Stimulated activated CD4-positive, alpha-beta T cell treated with anti-CD3 and anti-CD28 coated beads, TNF-alpha, amount 100 ng/mL, for 24 hours (primary cell): ENCODE measurements at regions not wholly inside any gene's neighbourhood (a gene's known extent, or its start where the extent isn't known, plus 50 kb on each side); places are given as distances from the start of the nearest gene placed in this dataset.

Experiments
- DNase-seq, 3 experiments: peaks; one replicate each; pipeline ENCODE4 v3.0.0-alpha.2; 2020; ENCODE audit warnings: low read depth in 3 of 3

- no peak for DNase-seq
These were observed 466.3 kb downstream of the GALC start for GRCh38 chr14:87526731-87527130.

GRCh38 chr14:87524011-87524410 lies 469.0 kb downstream of the GALC start:
- DNase-seq: no peak

DNA sequence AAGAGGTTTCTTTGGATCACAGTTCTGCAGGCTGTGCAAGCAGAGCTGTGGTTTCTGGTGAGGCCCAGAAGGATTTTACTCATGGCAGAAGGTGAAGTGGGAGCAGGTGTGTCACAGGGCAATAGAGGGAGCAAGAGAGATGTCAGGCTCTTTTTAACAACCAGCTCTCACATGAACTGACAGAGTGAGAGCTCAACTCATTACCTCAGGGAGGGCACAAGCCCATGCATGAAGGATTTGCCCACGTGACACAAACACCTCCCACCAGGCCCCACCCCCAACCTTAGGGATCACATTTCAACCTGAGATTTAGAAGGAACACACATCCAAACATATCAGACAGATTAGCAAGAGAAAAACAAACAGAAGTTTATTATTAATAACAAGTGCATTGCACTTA lies 470.4 kb downstream of the GALC start:
- no peak for DNase-seq

- DNase-seq: no peak
These were observed 484.6 kb downstream of the GALC start for GRCh38 chr14:87508333-87508732.

DNA sequence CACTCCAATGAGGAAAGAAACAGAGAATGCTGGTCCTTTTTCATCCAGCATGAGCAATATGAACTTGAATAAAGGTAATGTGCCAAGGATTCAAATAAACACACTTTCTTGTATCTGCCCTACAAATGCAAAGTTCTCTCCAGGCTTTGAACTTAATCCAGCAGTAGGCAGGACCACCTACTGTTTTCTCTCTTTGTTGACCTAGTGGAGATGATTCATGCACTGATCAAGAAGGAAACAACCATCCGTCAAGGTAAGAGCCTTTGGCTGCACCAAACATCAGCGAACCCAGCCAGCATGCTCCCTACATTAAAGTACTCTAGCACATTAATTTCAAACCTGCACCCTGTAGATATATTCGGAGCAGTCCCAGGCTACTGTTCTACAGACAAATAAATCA lies 489.3 kb downstream of the GALC start:
- DNase-seq: no peak

GRCh38 chr14:87497301-87497700 lies 495.7 kb downstream of the GALC start:
- no peak for DNase-seq

DNA sequence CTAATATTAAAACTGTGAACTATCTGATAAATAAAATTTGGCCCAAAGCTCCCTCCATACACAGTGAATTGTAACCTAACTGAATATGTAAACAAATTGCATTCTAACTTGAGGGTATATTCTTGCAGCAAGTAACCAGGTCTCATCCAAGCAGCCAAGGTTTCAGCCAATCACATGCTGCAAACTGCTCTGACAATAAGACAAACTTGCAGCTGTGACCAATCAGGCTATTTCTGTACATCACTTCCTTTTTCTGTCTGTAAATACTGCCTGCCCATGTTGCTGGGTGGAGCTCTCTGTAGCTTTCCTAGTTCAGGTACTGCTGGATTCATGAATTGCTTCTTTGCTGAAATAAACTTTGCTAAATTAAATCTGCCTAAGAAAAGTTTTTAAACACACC lies 499.0 kb downstream of the GALC start:
- DNase-seq: no peak

DNA sequence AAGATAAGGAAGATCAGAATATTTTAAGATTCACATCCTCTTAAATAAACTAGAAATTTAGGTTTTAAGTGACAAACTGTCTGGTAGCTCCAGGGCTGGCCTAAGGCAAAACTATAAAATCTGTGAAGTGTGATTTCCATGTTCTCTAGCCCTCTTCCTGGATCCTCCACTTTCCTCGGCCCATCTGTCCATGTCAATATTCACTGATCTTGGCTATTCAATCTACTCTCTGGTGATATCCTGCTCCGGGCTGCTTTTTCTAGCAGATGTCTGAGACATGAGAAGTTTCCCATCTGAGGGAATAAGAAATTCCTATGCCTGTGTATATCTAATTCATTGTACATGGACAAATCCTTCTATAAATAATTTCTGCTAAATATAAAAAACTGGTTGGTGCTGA lies 500.4 kb downstream of the GALC start:
- no peak for DNase-seq

GRCh38 chr14:87491816-87492215 lies 501.2 kb downstream of the GALC start:
- no peak for DNase-seq

DNA sequence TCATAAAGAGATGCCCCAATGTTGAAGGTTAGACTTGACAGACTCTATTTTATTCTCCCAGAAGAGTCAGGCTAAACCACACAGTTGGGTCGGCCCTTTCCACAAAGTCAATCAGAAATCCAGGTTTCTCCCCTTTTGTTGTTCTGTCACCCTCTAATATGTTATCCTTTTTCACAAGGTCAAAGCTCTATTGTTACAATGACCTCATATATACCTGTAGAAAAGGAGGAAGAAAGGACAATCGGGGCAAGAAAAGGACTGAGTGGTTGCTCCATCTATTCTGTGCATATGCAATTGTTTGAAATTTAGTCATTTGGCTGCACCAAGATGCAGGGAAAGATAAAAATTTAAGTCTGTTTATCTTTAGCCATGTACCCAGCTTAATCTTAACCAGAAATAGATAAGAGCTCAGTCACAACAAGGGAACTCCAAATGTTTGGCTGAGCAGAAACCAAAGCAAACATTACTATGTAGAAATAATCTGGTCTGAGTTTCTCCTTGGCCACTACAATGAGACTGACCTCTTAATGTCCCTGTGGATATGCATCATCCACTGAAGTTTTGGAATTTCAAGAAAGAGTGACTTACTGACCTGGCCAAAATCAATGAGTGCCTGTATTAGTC lies 503.7 kb downstream of the GALC start:
- no peak for DNase-seq

- no peak for DNase-seq
These were observed 509.4 kb downstream of the GALC start for GRCh38 chr14:87483271-87484260.

DNA sequence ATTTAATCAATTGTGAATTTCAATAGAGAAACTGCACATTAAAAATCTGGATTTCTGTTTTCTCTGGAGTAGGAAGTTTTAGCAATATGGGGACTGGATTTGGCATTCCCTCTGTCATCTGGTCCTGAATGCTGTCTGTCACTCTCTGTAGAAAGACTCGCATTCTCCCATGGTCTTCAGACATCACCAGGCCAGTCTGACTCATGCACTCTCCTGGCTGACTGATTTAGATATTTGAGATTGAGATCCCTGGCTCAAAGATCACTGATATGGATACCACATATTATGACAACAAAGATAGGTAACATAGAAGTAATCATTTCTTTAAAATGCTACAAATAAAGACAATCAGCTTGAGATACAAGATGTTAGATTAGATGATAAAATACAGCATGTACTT lies 524.5 kb downstream of the GALC start:
- no peak for DNase-seq

- no peak for DNase-seq
These were observed 525.4 kb downstream of the GALC start for GRCh38 chr14:87467578-87467977.

GRCh38 chr14:87465770-87466169 lies 527.2 kb downstream of the GALC start:
- no peak for DNase-seq

DNA sequence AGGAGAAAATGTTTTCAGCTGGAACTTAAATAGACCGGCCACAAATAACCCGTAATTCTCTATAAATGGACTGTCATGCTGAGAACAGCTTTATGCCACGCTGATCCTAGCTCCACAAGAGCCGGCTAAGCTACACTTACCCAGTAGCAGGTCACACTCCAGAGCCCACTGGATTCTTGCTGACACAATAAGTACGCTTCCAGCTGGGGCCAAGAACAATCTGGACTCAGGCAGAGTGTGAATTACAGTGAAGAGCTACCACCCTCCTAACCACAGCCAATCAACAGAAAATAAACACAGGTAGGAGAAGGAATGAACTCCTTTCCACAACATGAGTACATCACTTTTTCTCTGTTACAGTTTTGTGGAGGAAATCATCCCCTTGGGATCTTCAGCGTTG lies 531.3 kb downstream of the GALC start:
- no peak for DNase-seq

GRCh38 chr14:87457720-87458119 lies 535.3 kb downstream of the GALC start:
- DNase-seq: no peak

GRCh38 chr14:87450193-87450592 lies 542.8 kb downstream of the GALC start:
- DNase-seq: no peak

- DNase-seq: no peak
These were observed 544.0 kb downstream of the GALC start for GRCh38 chr14:87449016-87449415.

GRCh38 chr14:87443787-87444186 lies 549.2 kb downstream of the GALC start:
- no peak for DNase-seq

- DNase-seq: no peak
These were observed 549.9 kb downstream of the GALC start for GRCh38 chr14:87443039-87443438.

DNA sequence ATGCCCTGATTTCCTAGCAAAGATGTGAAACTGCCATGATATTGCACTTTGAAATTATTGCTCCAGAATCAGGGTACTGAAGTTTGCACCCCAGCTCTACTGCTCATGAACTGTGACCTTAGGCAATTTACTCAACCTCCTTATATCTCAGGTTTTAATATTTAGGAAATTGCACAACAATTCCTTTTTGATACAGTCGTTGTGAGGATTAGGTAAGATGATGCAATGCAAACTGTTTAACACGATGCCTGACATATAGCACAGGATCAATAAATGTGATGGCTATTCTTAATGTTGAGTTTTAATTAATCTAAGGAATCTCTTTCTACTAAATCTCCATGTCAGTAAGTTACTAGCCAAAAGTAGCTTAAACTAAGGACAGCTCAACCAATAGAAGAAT lies 555.8 kb downstream of the GALC start:
- DNase-seq: no peak

- no peak for DNase-seq
These were observed 558.3 kb downstream of the GALC start for GRCh38 chr14:87434680-87435079.

GRCh38 chr14:87434011-87434410 lies 559.0 kb downstream of the GALC start:
- DNase-seq: no peak
